Superior temporal gyrus (tissue), 1 donor: ENCODE measurements at regions not wholly inside any gene's neighbourhood (a gene's known extent, or its start where the extent isn't known, plus 50 kb on each side); places are given as distances from the start of the nearest gene placed in this dataset.

Experiments used
- DNase-seq: peaks from one replicate; pipeline ENCODE4 v3.0.0-alpha.2; 2016; ENCODE audit errors: extremely low spot score

GRCh38 chr13:106382534-106382933, 152.9 kb downstream of the EFNB2 start:
- DNase-seq, result no peak

- no peak for DNase-seq
Measured at GRCh38 chr13:106381091-106381490, 154.4 kb downstream of the EFNB2 start.

GRCh38 chr13:106377931-106378662, 157.4 kb downstream of the EFNB2 start:
- DNase-seq, result no peak

GRCh38 chr13:106377341-106377740, 158.1 kb downstream of the EFNB2 start:
- no peak for DNase-seq

GRCh38 chr13:106376401-106377112, 158.9 kb downstream of the EFNB2 start:
- DNase-seq, result peak; percentile 46

GRCh38 chr13:106375085-106375484, 160.4 kb downstream of the EFNB2 start:
- no peak for DNase-seq

- DNase-seq, result no peak
Measured at GRCh38 chr13:106374631-106375030, 160.8 kb downstream of the EFNB2 start.

- DNase-seq, result no peak
Measured at GRCh38 chr13:106373989-106374572, 161.4 kb downstream of the EFNB2 start.

- no peak for DNase-seq
Measured at GRCh38 chr13:106373304-106373988, 162.0 kb downstream of the EFNB2 start.

- DNase-seq, result no peak
Measured at GRCh38 chr13:106372199-106373155, 163.0 kb downstream of the EFNB2 start.

GRCh38 chr13:106371024-106371423, 164.4 kb downstream of the EFNB2 start:
- DNase-seq, result no peak

GRCh38 chr13:106369858-106370257, 165.6 kb downstream of the EFNB2 start:
- DNase-seq, result no peak

- no peak for DNase-seq
Measured at GRCh38 chr13:106369091-106369490, 166.4 kb downstream of the EFNB2 start.

GRCh38 chr13:106367361-106367971, 168.0 kb downstream of the EFNB2 start:
- no peak for DNase-seq

GRCh38 chr13:106362707-106363106, 172.8 kb downstream of the EFNB2 start:
- DNase-seq, result no peak

- DNase-seq, result no peak
Measured at GRCh38 chr13:106361621-106362020, 173.8 kb downstream of the EFNB2 start.

- DNase-seq, result no peak
Measured at GRCh38 chr13:106357198-106357597, 178.3 kb downstream of the EFNB2 start.

GRCh38 chr13:106355866-106356265, 179.6 kb downstream of the EFNB2 start:
- no peak for DNase-seq

- DNase-seq, result no peak
Measured at GRCh38 chr13:106354961-106355360, 180.5 kb downstream of the EFNB2 start.

GRCh38 chr13:106352850-106353249, 182.6 kb downstream of the EFNB2 start:
- DNase-seq, result no peak

- no peak for DNase-seq
Measured at GRCh38 chr13:106351251-106351650, 184.2 kb downstream of the EFNB2 start.
